ENCODE measurements at regions not wholly inside any gene's neighbourhood (a gene's known extent, or its start where the extent isn't known, plus 50 kb on each side); places are given as distances from the start of the nearest gene placed in this dataset.

DNA sequence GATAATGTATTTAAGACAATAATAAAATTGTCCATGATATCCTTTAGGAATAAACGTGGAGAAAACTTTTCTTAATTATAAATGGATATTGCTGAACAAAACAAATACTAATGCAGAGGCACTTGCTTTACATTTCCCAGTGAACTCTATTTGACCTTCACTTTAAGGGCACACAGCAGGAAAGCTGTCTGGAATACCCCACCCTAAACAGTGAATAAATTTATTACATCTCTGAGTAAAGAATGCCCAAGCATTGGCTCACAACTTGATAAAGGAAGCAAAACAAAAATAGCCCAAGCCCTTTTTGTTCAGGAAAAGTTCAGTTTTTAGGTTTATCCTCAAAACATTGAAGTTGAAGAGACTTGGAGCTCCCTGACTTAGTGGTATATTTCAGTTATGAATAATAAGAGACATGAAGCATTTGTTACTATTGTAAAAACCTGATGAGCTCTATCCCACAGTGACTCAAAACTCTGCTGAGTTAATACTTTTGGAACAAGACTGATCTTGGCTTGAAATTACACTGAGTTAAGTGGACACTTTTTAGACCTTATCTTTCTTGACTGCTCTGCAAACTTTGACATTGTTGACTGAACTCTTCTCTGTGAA lies 353.9 kb downstream of the BCKDHB start:
- Histone ChIP-seq H3K9me3 (no peaks in the 10 kb centered on the region), H3K36me3 (no peaks in the 10 kb centered on the region), H3K27me3 (no peaks in the 10 kb centered on the region), H3K4me3 (no peak overlapping the region), H3K4me1 (peaks cover 0 to 26% (median 14%) of the 10 kb centered on the region in 9 donors), H3K27ac (no peak overlapping the region)
- ATAC-seq (peak in 1 of 8 donors; percentile 44), DNase-seq (no peak)
- 50 to 62% methylated on average over 1 of the region's 1 CpG for WGBS, 2 donors
- TF ChIP-seq, protein P1, sequence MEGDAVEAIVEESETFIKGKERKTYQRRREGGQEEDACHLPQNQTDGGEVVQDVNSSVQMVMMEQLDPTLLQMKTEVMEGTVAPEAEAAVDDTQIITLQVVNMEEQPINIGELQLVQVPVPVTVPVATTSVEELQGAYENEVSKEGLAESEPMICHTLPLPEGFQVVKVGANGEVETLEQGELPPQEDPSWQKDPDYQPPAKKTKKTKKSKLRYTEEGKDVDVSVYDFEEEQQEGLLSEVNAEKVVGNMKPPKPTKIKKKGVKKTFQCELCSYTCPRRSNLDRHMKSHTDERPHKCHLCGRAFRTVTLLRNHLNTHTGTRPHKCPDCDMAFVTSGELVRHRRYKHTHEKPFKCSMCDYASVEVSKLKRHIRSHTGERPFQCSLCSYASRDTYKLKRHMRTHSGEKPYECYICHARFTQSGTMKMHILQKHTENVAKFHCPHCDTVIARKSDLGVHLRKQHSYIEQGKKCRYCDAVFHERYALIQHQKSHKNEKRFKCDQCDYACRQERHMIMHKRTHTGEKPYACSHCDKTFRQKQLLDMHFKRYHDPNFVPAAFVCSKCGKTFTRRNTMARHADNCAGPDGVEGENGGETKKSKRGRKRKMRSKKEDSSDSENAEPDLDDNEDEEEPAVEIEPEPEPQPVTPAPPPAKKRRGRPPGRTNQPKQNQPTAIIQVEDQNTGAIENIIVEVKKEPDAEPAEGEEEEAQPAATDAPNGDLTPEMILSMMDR (IDR thresholded peaks at IDR 0.05), result no peak
- intact Hi-C loops (cut with DNase I), result no loop called here

DNA sequence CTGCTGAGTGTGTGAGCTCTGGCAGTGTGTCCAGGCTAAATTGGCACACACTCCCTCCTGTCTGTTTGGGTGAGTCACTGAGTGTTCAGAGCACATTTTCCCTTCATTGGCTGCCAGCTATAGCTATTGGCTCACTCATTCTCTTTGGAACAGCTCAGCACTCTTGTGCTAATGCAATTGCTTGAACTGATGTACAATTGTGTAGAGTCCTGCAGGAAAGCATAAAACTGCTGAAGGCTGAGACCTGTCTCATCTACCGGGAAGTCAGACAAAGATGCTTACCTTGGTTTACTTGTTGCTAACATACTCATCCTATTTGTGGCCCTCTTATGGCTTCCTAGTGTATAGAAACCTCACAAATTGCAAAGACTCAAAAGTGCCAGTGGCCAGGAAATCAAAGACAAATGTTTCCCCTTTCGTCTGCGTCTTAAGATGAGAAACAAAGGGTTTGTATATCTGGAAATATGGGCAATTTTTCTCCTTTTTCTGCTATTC lies 351.0 kb downstream of the BCKDHB start:
- TF ChIP-seq, protein P1 (IDR thresholded peaks at IDR 0.05), result no peak
- intact Hi-C loops (cut with DNase I), result loop anchor here in 1 of 10 donors (10.0 kb wide), 1 partner anchor 93 kb away; no protein-coding TSS in a partner anchor
- H3K9me3 ChIP-seq, result no peaks in the 10 kb centered on the region
- H3K4me1 ChIP-seq, result peaks cover 0 to 26% (median 14%) of the 10 kb centered on the region in 9 donors
- no peak overlapping the region for H3K27ac ChIP-seq
- no peaks in the 10 kb centered on the region for H3K27me3 ChIP-seq
- ATAC-seq (peak; percentile 92 to 100 (median 98)), DNase-seq (peak; percentile 44 to 66)
- H3K4me3 ChIP-seq, result no peak overlapping the region
- H3K36me3 ChIP-seq, result no peaks in the 10 kb centered on the region
- 60 to 68% methylated on average over 3 of the region's 3 CpGs for WGBS, 2 donors

DNA sequence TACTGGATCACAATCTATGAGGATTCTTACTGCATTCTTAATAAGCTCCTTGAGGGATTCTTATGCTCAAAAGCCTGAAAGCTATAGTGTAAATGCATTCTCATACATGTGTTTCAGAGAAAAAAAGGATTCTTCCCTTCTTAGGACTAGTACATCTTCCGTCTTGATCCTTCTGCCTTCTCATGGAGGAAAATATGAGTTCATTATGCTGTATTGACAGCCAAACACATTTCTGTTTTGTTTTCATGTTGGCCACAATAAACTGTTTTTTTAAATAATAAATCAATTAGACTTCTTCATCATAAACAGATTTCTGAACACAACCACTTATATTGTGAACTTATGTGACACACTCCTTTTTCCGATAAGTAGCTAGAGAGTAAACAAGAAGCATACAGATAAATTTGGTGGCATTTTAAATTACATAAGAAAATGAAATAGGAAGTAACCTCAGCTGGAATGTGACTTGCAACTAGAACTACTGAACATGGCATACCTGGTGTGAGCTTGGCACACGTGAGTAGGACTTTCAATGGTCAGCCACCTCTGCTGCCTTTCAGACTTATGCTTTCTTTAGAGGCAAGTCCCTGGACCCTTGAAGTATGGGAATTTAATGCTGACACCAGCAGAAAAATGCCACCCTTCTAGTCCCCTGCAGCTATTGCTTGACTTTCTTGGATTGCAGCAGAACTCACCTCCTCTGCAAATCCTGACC lies 350.4 kb downstream of the BCKDHB start:
- 88 to 91% methylated on average over 3 of the region's 3 CpGs for WGBS, 2 donors

More for the DNA sequence above, 350.4 kb downstream of the BCKDHB start:
- Histone ChIP-seq H3K4me1 (peaks cover 0 to 26% (median 14%) of the 10 kb centered on the region in 9 donors), H3K4me3 (no peak overlapping the region), H3K36me3 (no peaks in the 10 kb centered on the region), H3K27me3 (no peaks in the 10 kb centered on the region), H3K27ac (no peak overlapping the region), H3K9me3 (no peaks in the 10 kb centered on the region)
- DNase-seq (no peak), ATAC-seq (peak in 1 of 8 donors; percentile 5)
- intact Hi-C loops (cut with DNase I), result loop anchor here in 1 of 10 donors (10.0 kb wide), 1 partner anchor 92 kb away; no protein-coding TSS in a partner anchor
- TF ChIP-seq, protein P1 (IDR thresholded peaks at IDR 0.05), result no peak
